SK-N-MC (cell line): ENCODE measurements at regions not wholly inside any gene's neighbourhood (a gene's known extent, or its start where the extent isn't known, plus 50 kb on each side); places are given as distances from the start of the nearest gene placed in this dataset.

Source experiments
- EZH2 ChIP-seq: fragments of 200-600 bp; sonication (generic); IDR thresholded peaks from one replicate; pipeline ENCODE4 v1.6.1; 2017; ENCODE audit warnings: antibody characterized with exemption
- FOXP2 ChIP-seq: optimal IDR thresholded peaks from 2 replicates; pipeline ENCODE3; 2011; ENCODE audit warnings: mild to moderate bottlenecking, moderate library complexity; ENCODE audit not compliant: insufficient read depth; ENCODE audit errors: extremely low read length, control extremely low read depth

DNA sequence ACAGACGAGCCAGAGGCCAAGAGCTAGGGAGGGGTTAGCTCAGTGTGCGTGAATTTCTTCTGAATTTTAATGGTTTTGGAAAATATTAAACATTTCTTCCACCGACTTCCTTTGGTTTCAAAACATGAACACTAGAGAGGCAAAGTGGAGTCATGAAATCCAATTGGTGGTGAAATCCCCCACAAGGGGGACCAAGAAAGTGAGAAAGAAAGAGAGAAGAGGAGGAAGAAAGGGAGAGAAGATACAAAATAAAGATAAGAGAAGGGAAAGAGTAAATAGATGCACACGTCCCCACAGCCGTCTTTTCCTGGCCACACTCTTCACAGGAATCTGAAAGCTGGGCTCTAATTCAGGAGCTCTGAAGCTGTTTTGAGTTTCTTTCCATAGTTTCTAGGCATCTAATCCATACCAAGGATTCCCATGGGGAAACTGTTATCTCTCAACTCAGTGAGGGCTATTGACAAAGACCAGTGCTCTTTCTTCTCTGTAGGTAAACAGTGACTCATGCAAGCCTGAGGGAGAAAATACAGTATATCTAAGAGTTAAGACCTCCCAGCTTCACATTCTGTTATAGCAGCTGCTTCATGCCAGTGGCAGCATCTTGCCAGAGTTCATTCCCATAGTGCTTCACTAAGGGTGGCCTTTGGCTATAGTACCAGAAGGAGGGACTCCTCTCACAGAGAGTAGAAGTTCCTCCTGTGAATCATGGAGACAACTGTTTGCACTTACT lies 115.8 kb upstream of the LIFR start:
- TF ChIP-seq EZH2: no peak
- no peak for TF ChIP-seq FOXP2
